T-helper 2 cell treated with Interferon-gamma antibody and Interleukin-4, amounts not matched to agents 5 μg/mL and 100 μg/mL, for 36 hours (primary cell): ENCODE measurements at regions not wholly inside any gene's neighbourhood (a gene's known extent, or its start where the extent isn't known, plus 50 kb on each side); places are given as distances from the start of the nearest gene placed in this dataset.

Source experiments
- DNase-seq: peaks from one replicate; pipeline ENCODE4 v3.0.0; 2021; ENCODE audit warnings: low spot score
- H3K27ac Mint-ChIP-seq: one replicate; pipeline ENCODE4 v1.8.0; 2021; ENCODE audit warnings: mild to moderate bottlenecking, mixed read lengths
- H3K27me3 Mint-ChIP-seq: one replicate; pipeline ENCODE4 v1.8.0; 2021; ENCODE audit warnings: low read depth, mixed read lengths
- H3K36me3 Mint-ChIP-seq: one replicate; pipeline ENCODE4 v1.8.0; 2021; ENCODE audit warnings: low read depth, mixed read lengths
- H3K4me1 Mint-ChIP-seq: one replicate; pipeline ENCODE4 v1.8.0; 2021; ENCODE audit warnings: low read depth, mixed read lengths
- H3K4me3 Mint-ChIP-seq: one replicate; pipeline ENCODE4 v1.8.0; 2022; ENCODE audit warnings: mild to moderate bottlenecking, moderate library complexity, mixed read lengths
- H3K9me3 Mint-ChIP-seq: one replicate; pipeline ENCODE4 v1.8.0; 2021; ENCODE audit warnings: mixed read lengths

GRCh38 chr3:14278799-14279625 is 100.4 kb downstream of the LSM3 start:
- no peaks in the 10 kb centered on the region for H3K36me3 Mint-ChIP-seq
- no peak overlapping the region for H3K4me3 Mint-ChIP-seq
- H3K9me3 Mint-ChIP-seq = no peaks in the 10 kb centered on the region
- H3K4me1 Mint-ChIP-seq = no peaks in the 10 kb centered on the region
- H3K27ac Mint-ChIP-seq = no peak overlapping the region
- no peak for DNase-seq
- no peaks in the 10 kb centered on the region for H3K27me3 Mint-ChIP-seq

GRCh38 chr3:14279626-14280061 is 101.0 kb downstream of the LSM3 start:
- Mint-ChIP-seq H3K9me3 (no peaks in the 10 kb centered on the region), H3K4me3 (no peak overlapping the region), H3K27ac (no peak overlapping the region), H3K4me1 (no peaks in the 10 kb centered on the region), H3K36me3 (no peaks in the 10 kb centered on the region), H3K27me3 (no peaks in the 10 kb centered on the region)
- no peak for DNase-seq

DNA sequence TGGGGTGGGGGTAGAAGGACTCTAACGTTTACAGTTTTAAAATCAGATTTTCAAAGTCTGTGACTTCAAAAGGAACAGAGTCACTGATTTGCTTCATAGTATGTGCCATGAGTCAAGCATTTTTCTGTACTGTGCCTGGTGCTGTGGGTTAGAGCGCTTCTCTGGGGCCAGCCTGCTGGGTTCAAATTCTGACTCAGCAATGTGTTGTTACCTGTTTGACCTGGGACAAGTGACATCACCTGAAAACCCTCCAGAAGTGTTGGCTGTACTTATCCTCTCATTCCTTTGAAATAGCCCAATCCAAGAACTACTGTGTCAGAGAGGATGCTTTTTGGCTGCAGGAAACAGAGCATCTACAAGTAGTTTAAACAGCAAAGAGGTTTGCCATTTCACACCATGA is 101.7 kb downstream of the LSM3 start:
- Mint-ChIP-seq H3K27me3 (no peaks in the 10 kb centered on the region), H3K36me3 (no peaks in the 10 kb centered on the region), H3K27ac (no peak overlapping the region), H3K9me3 (no peaks in the 10 kb centered on the region), H3K4me3 (no peak overlapping the region), H3K4me1 (no peaks in the 10 kb centered on the region)
- DNase-seq = no peak

GRCh38 chr3:14281053-14281452 is 102.4 kb downstream of the LSM3 start:
- Mint-ChIP-seq H3K9me3 (no peaks in the 10 kb centered on the region), H3K4me1 (no peaks in the 10 kb centered on the region), H3K4me3 (no peak overlapping the region), H3K36me3 (no peaks in the 10 kb centered on the region), H3K27ac (no peak overlapping the region), H3K27me3 (no peaks in the 10 kb centered on the region)
- no peak for DNase-seq

GRCh38 chr3:14282001-14282705 is 103.5 kb downstream of the LSM3 start:
- Mint-ChIP-seq H3K9me3 (no peaks in the 10 kb centered on the region), H3K27ac (no peak overlapping the region), H3K36me3 (no peaks in the 10 kb centered on the region), H3K4me1 (no peaks in the 10 kb centered on the region), H3K4me3 (no peak overlapping the region), H3K27me3 (peaks cover 2% of the 10 kb centered on the region)
- no peak for DNase-seq

GRCh38 chr3:14282706-14283075 is 104.1 kb downstream of the LSM3 start:
- H3K27me3 Mint-ChIP-seq = peaks cover 2% of the 10 kb centered on the region
- H3K27ac Mint-ChIP-seq = no peak overlapping the region

GRCh38 chr3:14283092-14283812 is 104.6 kb downstream of the LSM3 start:
- Mint-ChIP-seq H3K4me1 (no peaks in the 10 kb centered on the region), H3K27me3 (peaks cover 2% of the 10 kb centered on the region), H3K27ac (no peak overlapping the region), H3K4me3 (no peak overlapping the region), H3K36me3 (no peaks in the 10 kb centered on the region), H3K9me3 (no peaks in the 10 kb centered on the region)
- no peak for DNase-seq

More at GRCh38 chr3:14282706-14283075, 104.1 kb downstream of the LSM3 start:
- no peak for DNase-seq
- Mint-ChIP-seq H3K4me1 (no peaks in the 10 kb centered on the region), H3K9me3 (no peaks in the 10 kb centered on the region), H3K36me3 (no peaks in the 10 kb centered on the region), H3K4me3 (no peak overlapping the region)

GRCh38 chr3:14283813-14284438 is 105.3 kb downstream of the LSM3 start:
- no peak overlapping the region for H3K4me3 Mint-ChIP-seq
- H3K27me3 Mint-ChIP-seq = peaks cover 2% of the 10 kb centered on the region
- no peak for DNase-seq
- no peak overlapping the region for H3K27ac Mint-ChIP-seq
- H3K36me3 Mint-ChIP-seq = no peaks in the 10 kb centered on the region
- H3K4me1 Mint-ChIP-seq = no peaks in the 10 kb centered on the region
- no peaks in the 10 kb centered on the region for H3K9me3 Mint-ChIP-seq

DNA sequence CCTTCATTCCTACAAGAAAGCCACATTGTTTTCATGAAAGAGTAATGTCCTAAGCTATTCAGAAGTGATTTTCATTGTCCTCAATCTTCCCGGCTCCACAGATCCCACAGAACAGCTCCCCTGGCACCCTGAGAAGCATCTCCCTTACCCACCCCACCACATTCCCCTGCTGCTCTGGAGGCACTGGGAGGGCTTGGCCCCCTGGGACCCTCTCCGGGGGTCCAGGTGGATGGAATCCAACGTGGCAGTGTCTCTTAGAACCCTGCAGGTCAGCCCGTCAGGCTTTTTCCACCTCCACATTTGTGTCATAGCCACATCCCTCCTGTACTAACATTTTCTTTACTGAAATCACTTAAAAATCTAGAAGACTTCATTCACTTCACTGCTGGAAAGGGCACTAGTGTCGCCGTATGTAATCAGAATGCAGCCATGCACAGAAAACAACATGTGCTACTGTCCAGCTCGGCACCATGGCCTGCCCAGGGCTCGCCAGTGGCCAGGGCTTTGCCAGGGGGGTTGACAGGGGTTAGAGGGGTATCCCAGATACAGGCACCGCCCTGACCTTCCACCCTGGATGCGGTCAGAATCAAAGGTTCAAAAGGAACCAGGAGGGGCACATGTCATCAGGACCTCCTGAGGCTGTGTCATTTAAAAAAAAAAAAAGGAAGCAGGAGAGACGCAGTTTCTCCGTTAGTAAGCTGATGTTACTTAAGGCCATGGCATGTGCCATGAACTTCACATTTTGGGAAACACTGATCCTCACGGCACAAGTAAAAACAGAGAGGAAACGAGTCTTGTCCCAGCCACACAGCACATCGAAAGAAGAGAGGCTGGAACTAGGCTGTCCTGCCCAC is 106.3 kb downstream of the LSM3 start:
- H3K9me3 Mint-ChIP-seq = no peaks in the 10 kb centered on the region
- H3K4me3 Mint-ChIP-seq = no peak overlapping the region
- no peaks in the 10 kb centered on the region for H3K36me3 Mint-ChIP-seq
- no peak overlapping the region for H3K27ac Mint-ChIP-seq
- no peaks in the 10 kb centered on the region for H3K4me1 Mint-ChIP-seq
- DNase-seq = no peak
- H3K27me3 Mint-ChIP-seq = peaks cover 2% of the 10 kb centered on the region

- DNase-seq = no peak
- H3K27ac Mint-ChIP-seq = no peak overlapping the region
- no peaks in the 10 kb centered on the region for H3K36me3 Mint-ChIP-seq
- no peaks in the 10 kb centered on the region for H3K4me1 Mint-ChIP-seq
- H3K9me3 Mint-ChIP-seq = no peaks in the 10 kb centered on the region
- H3K4me3 Mint-ChIP-seq = no peak overlapping the region
- peaks cover 2% of the 10 kb centered on the region for H3K27me3 Mint-ChIP-seq
Observed at GRCh38 chr3:14285548-14285925, 106.9 kb downstream of the LSM3 start.

GRCh38 chr3:14286887-14287500 is 108.4 kb downstream of the LSM3 start:
- Mint-ChIP-seq H3K27ac (no peak overlapping the region), H3K36me3 (no peaks in the 10 kb centered on the region), H3K4me1 (no peaks in the 10 kb centered on the region), H3K9me3 (no peaks in the 10 kb centered on the region), H3K4me3 (no peak overlapping the region), H3K27me3 (peaks cover 2% of the 10 kb centered on the region)
- DNase-seq = no peak

DNA sequence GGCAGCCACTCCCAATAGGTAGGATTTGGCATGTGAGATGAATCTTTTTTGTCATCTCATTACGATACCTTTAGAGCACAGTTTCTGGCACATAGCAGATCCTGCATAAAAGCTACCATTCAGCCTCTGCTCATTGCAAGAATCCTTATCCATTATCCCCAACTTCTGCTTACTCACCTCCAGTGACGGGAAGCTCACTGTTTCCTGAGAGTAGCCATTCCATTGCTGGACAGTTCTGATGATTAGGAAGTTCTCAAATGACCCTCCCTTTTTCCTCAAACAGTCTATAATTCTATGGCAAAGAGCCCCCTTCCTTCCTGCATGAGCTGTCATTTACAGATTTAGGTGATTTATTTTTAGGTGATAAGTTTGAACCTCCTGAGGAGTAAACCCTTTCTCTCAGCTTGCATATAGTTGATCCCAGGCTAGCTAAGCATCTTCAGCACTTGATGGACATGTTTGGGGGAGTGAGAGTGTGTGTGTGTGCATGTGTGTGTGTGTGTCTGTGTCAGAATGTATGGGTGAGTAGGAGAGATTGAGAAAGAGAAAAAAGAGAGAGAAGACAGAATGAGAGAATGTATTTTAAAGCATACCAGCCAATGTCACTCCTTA is 109.7 kb downstream of the LSM3 start:
- Mint-ChIP-seq H3K36me3 (no peaks in the 10 kb centered on the region), H3K27me3 (peaks cover 4% of the 10 kb centered on the region), H3K9me3 (no peaks in the 10 kb centered on the region), H3K27ac (no peak overlapping the region), H3K4me3 (no peak overlapping the region), H3K4me1 (no peaks in the 10 kb centered on the region)
- no peak for DNase-seq
